ENCODE measurements at regions not wholly inside any gene's neighbourhood (a gene's known extent, or its start where the extent isn't known, plus 50 kb on each side); places are given as distances from the start of the nearest gene placed in this dataset.

DNA sequence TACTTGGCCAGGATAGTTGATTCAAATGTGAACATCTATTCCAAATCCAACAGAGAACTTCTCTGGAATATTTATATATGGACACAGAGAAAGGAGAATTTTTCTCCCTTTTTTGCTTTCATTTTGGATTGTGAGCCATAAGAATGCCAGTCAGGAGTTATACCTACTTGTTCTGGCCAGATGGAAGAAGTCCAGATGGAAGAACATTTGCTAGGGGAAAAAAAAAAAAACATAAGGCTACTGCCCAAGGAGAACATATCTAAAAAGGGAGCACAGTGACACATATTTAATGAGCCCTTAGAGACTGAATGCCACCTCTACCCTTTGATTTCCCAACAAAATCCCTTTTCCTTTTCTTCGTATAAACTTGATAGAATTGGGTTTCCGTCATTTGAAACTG, 61.7 kb upstream of the PPP2R2B start:
- in situ Hi-C loops (cut with MboI; ENCODE audit: low pct_unique_long_range_greater_than_20kb, low sequenced_read_pairs): no loop called here
- DNase-seq: no peak

DNA sequence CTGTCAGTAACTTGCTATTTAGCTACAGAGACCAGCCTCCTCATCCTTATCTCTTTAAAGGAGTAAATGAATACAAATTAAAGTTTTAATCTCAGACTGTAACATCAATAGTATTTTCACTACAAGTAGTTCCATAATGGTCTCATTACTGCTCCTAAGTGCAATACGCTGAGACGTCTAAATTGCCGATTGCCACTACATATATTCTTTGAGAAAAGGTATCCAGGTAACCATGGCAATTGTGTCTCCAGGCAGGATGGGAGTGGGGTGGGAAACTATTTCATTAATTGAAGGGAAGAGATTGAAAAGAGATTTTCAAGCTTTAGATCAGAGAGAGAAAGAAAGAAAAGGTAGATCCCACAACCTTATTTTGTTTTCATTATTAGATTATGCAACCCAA, 65.5 kb upstream of the PPP2R2B start:
- in situ Hi-C loops (cut with MboI; ENCODE audit: low pct_unique_long_range_greater_than_20kb, low sequenced_read_pairs): no loop called here
- DNase-seq: no peak

DNA sequence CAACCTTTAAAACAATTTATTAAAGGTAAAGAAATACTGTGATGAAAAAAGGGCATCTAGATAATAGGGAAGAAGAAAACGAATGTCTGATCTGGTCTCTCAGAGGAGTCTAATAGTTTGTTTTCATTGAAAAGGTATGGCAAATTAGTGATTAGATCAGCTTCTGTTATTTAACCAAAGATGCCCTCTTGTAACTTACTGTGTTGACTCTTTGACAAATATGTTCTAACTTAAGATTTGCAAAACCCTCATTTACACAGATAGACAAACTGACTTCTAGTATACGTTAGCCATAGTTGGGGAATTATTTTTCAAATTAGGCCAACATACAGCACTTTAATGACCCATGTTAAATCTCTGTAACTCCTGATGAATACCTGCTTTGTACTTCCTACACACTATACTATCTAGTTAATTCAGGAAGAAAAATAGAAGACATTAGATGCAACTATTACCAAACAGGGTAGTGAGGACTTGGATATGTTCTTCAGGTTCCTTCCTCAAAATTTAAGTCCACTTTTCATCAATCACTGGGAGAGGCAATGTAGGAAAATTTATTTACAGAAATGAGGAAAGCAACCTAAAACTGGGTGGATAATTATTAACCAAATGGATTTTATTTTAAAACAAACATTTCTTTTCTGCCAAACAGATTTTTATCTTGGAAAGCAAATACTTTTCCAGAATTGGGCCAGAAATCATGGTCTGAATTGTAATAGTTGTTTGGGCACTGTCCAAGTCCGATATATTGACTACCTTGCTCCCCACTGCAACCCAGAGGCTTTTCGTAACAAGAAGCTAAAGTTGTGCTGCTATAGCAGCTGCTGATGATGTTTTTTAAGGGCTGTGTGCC, 66.4 kb upstream of the PPP2R2B start:
- no peak for DNase-seq
- in situ Hi-C loops (cut with MboI; ENCODE audit: low pct_unique_long_range_greater_than_20kb, low sequenced_read_pairs): no loop called here

DNA sequence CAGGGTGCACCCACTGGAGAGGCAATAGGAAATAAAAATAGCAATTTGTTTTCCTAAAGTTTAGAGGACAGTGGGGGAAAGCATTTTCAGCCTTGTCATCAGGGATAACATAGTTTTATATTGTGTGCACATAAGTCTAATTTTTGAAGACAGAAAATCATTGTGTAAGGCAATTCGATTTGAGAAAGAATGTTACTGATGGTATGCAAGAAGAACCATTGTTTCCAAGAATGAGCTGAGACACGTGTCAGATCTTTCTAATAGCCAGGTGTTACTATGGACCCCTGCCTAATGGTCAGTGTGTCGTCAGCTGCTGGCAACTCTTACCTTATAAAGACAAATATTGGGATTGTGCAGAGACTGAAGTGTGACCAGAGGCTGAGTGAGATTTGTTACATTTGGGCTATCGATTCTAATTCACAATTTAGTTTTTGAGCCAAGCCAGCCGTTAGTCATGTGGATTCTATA, 67.1 kb upstream of the PPP2R2B start:
- no peak for DNase-seq

DNA sequence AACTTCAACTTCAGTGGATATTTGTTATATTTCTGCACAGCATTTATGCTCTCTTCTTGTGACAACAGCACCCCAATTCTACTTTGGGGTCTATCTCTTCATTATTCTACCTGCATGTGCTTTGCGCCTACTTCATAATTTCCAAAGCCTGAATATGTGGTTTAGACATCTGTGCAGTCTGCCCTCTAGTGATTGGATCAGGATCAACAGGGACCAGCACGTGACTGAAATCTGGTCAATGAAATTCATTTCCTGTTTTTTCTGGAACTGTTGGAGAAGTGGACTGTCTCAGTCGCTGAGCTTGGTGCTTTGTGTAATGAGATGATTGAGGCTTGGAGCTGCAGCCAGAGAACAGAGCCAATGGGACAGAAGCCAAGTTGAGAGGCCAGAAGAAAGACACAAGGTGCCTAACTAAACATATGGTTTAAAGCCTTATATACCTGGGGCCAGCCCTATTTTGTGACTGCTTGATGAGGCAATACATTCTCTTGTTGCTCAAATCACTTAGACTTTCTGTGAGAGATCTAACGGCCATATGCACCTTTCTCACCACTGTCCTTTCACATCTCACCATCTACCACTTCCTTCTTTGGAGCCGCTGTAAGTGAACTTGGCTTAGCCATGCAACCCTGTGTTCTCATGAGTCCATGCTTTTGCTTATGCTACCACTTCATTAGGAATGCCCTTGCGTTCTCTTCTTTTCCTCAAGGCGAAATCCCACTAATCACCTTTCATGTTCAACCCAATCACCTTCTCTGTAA, 68.8 kb upstream of the PPP2R2B start:
- in situ Hi-C loops (cut with MboI; ENCODE audit: low pct_unique_long_range_greater_than_20kb, low sequenced_read_pairs): no loop called here
- peak; percentile 75 for DNase-seq

More for the DNA sequence above, 67.1 kb upstream of the PPP2R2B start:
- in situ Hi-C loops (cut with MboI; ENCODE audit: low pct_unique_long_range_greater_than_20kb, low sequenced_read_pairs): no loop called here

DNA sequence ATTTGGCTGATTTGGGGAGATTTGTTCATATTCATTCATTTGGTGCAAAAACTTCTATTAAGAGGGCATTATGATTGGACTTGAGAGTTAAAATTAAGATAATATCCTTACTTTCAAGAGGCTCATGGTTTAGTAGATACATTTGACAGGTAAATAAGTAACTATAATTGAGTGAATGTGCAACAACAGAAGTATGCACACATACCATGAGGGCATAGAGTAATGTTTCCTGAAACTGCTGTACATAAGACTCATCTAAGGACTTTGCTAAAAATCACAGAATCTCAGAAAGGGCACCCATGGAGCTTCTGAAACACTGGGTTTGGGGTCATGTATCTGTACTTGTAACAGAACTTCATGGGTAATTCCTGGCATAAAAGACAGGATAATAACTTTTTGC, 70.1 kb upstream of the PPP2R2B start:
- in situ Hi-C loops (cut with MboI; ENCODE audit: low pct_unique_long_range_greater_than_20kb, low sequenced_read_pairs): no loop called here
- no peak for DNase-seq

DNA sequence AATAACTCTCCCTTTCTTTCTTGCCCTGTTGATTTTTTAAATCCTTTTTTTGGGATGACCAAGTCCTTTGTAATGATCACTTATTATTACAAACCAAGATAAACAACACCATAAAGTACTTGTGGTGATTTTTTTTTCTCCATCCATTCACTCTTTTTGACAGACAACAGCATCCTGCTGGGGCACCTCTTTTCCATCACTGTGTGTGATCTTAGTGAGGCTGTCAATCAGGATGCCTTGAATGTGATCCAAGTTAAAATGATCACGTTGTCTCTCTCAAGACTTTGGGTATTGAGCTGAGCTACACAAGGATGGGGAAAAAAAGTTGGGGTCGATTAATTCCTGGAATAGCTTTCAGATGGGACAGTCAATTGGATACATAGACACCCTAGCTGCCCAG, 73.6 kb upstream of the PPP2R2B start:
- no peak for DNase-seq
- in situ Hi-C loops (cut with MboI; ENCODE audit: low pct_unique_long_range_greater_than_20kb, low sequenced_read_pairs): loop anchor here (25.0 kb wide), 1 partner anchor 290 kb away; no protein-coding TSS in a partner anchor

DNA sequence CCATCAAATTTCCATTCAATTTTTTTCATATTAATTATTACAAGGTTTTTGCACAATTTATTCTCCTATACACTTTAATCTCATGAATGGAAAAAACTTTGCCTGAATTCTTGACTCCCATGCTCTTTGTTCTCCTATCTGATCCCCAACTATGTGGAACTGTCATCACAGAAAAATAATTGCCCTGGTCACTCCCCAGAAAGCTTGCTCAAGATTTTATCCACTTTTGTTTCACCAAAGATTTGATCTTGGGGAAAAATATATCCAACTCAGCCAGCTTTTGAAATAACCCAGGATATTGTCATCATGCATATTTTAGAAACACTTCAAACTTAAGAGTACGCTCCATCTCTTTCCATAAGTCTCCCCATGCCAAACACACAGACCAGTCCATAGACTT, 77.7 kb upstream of the PPP2R2B start:
- in situ Hi-C loops (cut with MboI; ENCODE audit: low pct_unique_long_range_greater_than_20kb, low sequenced_read_pairs): loop anchor here (25.0 kb wide), 1 partner anchor 294 kb away; no protein-coding TSS in a partner anchor
- no peak for DNase-seq

DNA sequence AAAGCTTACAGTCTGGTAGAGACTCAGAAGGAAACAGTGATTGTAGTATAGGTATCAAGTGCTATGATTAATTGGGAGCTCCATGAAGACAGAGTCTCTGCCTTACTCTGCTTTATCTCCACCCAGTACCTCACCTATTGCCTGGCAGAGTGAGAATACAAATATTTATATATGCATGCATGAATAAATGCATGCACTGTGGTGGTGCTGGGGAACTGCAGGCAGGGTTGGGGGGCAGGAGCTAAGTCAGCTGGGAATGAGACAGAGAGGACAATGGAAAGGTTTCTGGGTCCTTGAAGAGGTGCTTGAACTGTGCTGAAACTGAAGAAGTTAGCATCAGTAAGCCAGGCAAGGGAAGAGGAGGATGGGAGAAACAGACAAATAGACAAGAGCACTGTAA, 80.8 kb upstream of the PPP2R2B start:
- DNase-seq: no peak
- in situ Hi-C loops (cut with MboI; ENCODE audit: low pct_unique_long_range_greater_than_20kb, low sequenced_read_pairs): loop anchor here (25.0 kb wide), 1 partner anchor 297 kb away; no protein-coding TSS in a partner anchor

DNA sequence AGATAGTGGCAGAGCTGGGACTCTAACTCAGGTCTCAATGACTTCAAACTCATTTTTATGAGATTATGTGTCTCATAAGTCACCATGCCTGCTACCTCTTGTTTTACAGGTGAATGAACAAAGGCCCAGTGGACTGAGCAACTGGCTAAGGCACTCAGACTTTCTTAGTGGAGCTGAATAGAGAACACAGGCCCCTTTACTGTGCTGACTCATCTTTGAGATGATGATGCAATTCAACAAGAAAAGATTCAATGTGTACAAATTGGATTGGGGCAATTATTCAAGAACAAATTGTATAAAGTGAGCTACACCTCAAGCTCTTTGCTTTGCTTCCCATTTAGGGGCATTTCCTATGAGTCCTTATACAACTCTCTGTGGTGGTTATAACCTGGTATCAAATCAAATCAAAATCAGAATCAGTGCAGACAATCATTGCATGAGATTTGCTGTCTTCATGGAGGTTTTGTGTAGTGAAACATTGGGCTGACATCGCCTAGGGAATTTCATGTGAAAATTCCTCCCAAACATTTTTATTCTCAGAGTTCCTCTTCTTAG, 84.3 kb upstream of the PPP2R2B start:
- in situ Hi-C loops (cut with MboI; ENCODE audit: low pct_unique_long_range_greater_than_20kb, low sequenced_read_pairs): loop anchor here (10.0 to 25.0 kb wide), 2 partner anchors 301 to 418 kb away; no protein-coding TSS in a partner anchor
- DNase-seq: no peak

DNA sequence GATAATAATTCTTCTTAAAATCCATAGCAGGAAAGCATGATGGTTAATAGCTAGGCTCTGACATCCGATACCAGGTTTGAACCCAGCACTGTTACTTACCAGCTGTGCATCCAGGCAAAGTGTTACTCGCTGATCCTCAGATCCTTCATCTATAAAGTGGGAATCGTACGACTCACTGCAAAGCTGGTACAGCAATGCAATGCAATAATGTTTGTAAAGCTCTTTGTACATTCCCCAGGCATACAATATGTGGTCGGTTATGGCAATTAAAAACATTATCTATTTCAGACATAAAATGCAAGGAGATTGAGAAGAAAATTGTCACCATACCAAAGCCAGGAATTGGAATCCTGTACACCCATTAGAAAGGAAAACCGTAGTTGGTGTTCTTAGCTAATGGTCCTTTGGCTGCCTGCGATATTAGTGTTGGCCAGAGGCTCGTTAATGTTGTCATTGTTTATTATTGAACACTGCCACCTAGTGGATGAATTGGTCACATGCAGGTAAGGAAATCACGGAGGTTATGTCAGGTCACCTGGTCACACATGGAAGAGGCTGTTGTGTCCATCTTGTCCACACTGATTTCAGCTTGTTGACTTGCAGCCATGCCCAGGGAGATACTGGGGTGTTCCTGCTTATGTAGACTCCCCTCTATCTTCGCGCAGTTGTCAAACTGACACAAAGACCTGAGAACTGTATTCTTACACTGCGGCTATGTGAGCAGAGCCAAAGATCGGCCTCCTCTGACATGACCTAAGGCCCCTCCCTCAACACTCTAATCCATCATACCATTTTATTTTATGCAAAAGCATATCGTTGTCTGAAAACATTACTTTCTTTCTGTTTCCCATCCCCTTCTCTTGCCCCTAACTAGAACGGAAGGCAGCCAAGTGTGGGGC, 87.5 kb upstream of the PPP2R2B start:
- in situ Hi-C loops (cut with MboI; ENCODE audit: low pct_unique_long_range_greater_than_20kb, low sequenced_read_pairs): loop anchor here (10.0 to 25.0 kb wide), 2 partner anchors 304 to 421 kb away; no protein-coding TSS in a partner anchor
- peak; percentile 81 for DNase-seq

DNA sequence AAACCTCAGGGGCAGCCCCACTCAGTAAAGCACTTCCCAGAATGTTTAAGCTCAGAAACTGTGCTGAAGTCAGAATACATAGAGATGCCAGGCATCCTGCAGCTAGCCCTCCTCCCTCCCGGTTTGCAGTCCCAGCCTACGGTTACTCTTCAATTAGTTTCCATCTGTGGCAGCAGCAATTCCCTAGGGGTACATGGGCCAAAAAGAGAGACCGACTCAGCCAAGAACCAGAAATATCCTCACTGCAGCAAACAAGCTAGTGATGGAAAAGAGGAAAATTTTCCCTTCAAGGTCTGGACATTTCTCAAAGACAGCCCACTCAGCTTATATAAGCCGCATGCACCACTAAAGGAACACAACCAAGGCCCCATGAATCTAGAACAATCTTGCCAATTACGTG, 89.1 kb upstream of the PPP2R2B start:
- in situ Hi-C loops (cut with MboI; ENCODE audit: low pct_unique_long_range_greater_than_20kb, low sequenced_read_pairs): loop anchor here (10.0 to 25.0 kb wide), 2 partner anchors 305 to 423 kb away; no protein-coding TSS in a partner anchor
- DNase-seq: no peak

DNA sequence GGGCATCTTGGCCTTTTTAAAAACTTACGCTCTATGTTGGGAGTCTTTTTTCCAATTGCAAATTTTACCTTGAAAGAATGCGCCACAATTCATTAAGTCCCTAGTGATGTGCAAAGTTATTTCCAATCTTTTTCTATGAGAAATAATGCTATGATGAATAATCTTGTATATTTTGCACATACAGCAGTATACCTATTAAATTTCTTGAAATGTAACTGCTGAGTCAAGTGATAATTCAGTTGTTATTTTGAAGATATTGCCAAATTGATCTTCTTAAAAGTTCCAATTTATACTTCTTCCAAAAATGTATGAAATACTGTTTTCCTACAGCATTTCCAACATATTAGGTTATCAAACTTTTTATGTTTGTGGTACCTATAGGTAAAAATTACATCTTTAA, 92.8 kb upstream of the PPP2R2B start:
- no peak for DNase-seq
- in situ Hi-C loops (cut with MboI; ENCODE audit: low pct_unique_long_range_greater_than_20kb, low sequenced_read_pairs): loop anchor here (25.0 kb wide), 1 partner anchor 309 kb away; no protein-coding TSS in a partner anchor

DNA sequence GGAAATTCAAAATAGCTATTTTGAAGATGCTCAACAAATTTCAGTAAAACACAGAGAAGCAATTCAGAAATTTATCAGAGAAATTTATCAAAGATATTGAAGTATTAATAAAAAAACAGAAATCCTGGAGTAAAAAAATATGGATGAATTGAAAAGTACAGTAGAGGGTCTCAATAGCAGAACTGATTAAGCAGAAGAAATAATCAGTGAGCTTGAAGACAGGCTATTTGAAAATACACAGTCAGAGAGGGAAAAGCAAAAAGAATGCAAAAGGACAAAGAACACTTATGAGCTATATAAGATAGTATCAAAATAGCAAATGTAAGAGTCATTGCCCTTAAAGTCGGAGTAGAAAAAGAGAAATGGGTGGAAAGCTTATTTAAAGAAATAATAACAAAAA, 107.9 kb upstream of the PPP2R2B start:
- in situ Hi-C loops (cut with MboI; ENCODE audit: low pct_unique_long_range_greater_than_20kb, low sequenced_read_pairs): no loop called here
- DNase-seq: no peak

DNA sequence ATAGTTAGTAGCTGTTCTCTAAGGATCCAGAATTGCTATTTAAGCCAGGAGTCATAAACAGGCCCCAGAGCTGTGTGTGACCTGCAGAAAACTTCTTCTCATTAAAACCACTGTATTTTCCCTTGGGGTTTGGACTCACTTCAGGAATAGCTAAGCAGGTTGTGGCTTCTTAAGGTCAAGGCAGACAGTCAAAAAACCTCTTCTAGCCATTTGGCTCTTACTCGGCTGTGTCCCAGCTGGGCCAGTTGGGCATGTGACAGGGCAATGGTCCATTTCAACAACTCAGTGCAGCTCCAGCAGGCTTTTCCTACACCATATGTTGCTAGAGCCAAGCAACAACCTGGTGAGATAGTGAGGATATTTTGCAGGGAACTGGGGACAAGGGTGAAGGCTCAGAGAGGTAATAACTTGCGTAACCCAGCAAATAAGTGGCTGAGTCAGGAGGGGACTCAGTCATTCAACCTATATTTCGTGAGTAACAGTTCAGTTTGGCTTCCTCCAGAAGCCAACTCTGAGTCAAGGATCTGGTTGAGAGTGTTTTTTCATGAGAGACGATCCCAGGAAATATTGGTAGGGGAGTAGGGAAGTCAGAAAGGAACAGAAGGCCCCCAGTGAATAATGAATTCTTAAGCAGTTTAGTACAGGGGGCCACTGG, 115.4 kb upstream of the PPP2R2B start:
- no peak for DNase-seq
- in situ Hi-C loops (cut with MboI; ENCODE audit: low pct_unique_long_range_greater_than_20kb, low sequenced_read_pairs): no loop called here

DNA sequence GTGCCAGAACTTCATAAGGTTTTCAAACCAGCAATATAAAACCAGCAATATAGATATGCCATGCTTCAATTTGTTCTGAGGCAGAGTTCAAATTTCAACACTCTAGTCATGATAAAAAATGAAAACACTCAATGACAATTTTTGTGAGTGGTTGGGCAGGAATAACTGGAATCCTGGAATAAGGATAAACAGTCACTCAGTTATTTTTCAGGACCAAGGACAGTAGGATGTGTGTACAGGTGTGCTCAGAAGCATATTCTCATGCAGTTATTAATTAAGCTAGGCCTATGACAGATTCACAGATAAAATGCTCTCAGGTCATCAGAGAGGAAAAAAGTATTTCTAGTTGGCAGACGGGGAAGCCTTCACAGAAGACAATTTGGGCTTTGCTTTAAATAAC, 117.3 kb upstream of the PPP2R2B start:
- in situ Hi-C loops (cut with MboI; ENCODE audit: low pct_unique_long_range_greater_than_20kb, low sequenced_read_pairs): no loop called here
- no peak for DNase-seq

DNA sequence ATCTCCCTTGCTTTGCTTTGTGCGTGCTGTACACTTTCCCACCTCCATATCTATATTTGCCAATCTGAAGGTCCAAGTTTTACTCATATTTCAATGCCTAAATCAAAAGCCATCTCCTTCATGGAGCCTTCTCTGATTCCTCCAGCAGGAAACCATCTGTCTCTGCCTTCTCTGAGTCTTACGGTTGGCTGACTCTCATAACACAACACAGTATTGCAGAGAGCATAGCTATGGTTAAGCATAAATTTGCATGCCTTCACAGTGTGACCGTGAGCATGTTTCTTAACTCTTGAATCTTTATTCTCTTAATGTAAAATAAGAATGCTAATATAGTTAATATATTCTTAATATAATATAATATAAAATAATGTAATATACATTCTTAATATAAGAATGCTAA, 136.8 kb upstream of the PPP2R2B start:
- in situ Hi-C loops (cut with MboI; ENCODE audit: low pct_unique_long_range_greater_than_20kb, low sequenced_read_pairs): no loop called here
- DNase-seq: no peak

DNA sequence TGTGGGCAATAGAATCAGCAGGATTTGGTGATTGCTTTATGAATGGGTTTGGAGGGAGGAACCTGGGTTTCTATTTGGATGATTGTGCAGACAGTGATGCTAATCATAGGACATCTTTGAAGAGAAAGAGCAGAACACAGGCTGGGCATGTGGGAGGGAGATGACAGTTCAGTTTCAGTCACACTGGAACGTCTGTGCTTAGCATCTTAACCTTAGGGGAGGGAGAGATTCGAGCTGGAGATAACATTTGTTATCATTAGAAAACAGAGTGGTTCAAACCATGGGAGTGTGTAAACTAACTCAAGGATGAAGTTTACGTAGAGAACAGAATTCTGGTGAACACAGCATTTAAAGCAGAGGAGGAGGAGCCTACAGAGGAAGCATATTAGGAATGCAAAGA, 138.6 kb upstream of the PPP2R2B start:
- no peak for DNase-seq
- in situ Hi-C loops (cut with MboI; ENCODE audit: low pct_unique_long_range_greater_than_20kb, low sequenced_read_pairs): no loop called here

Data from KBM-7 (cell line).